Stimulated activated memory B cell treated with anti-CD40 and anti-IgM and Interleukin-4, amounts not matched to agents 10 μg/mL and 1 μg/mL and 100 μg/mL, for 72 hours (primary cell): ENCODE measurements at regions not wholly inside any gene's neighbourhood (a gene's known extent, or its start where the extent isn't known, plus 50 kb on each side); places are given as distances from the start of the nearest gene placed in this dataset.
"Not testable (repeated sequence)": the region's sequence is repeated elsewhere in the genome, so short reads cannot be mapped to it uniquely, and the experiment has no call there.

Experiments
- ATAC-seq: fragments of 150-1000 bp; cut with Tn5 transposase; 2 replicates; pipeline ENCODE4 v1.10.0; 2021
- H3K27ac Mint-ChIP-seq: one replicate; pipeline ENCODE4 v1.8.0; 2022; ENCODE audit warnings: mild to moderate bottlenecking, mixed read lengths
- H3K27me3 Mint-ChIP-seq: one replicate; pipeline ENCODE4 v1.8.0; 2022; ENCODE audit warnings: mixed read lengths
- H3K36me3 Mint-ChIP-seq: one replicate; pipeline ENCODE4 v1.8.0; 2022; ENCODE audit warnings: mixed read lengths
- H3K4me1 Mint-ChIP-seq: one replicate; pipeline ENCODE4 v1.8.0; 2022; ENCODE audit warnings: mixed read lengths
- H3K4me3 Mint-ChIP-seq: one replicate; pipeline ENCODE4 v1.8.0; 2022; ENCODE audit warnings: mild to moderate bottlenecking, moderate library complexity, mixed read lengths
- H3K9me3 Mint-ChIP-seq: one replicate; pipeline ENCODE4 v1.8.0; 2022; ENCODE audit warnings: mixed read lengths

DNA sequence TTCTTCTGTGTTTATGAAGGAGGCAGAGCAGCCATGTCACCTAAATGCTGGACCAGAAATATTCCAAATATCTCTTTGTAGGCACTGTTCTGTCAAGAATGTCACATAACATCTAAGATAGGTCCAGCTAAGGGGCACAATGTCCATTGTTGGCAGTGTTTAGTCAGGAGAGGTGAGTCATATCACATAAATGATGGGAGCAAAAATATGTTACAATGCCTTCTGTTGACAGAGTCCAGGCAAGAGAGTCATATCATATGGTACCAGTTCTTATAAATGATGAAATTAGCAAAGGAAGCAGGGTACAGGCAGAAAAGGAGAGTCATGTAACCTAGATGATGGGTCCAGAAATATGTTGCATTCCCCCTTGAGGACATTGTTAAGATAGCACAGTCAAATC, 904.4 kb upstream of the AMELY start:
- H3K36me3 Mint-ChIP-seq, result no peaks in the 10 kb centered on the region
- H3K4me1 Mint-ChIP-seq, result no peaks in the 10 kb centered on the region
- H3K27ac Mint-ChIP-seq, result no peak overlapping the region
- no peaks in the 10 kb centered on the region for H3K27me3 Mint-ChIP-seq
- no peak for ATAC-seq
- H3K9me3 Mint-ChIP-seq, result no peaks in the 10 kb centered on the region
- H3K4me3 Mint-ChIP-seq, result no peak overlapping the region

DNA sequence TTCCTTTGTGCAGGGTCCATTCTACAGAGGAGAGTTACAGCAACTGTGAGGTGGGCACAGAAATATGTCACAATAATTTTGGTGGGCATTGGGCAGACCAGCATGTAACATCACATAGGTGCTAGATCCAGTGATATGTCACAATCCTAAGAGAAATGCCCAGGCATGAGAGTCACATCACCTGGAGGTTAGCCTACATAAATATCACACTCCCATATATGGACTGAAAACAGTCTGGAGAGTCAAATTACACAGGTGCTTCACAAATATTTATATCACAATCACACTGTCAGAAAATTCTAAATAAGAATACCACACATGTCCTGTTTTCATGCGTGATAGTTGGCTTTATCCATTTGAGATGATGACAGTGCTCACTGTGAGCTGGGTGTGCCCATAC, 903.7 kb upstream of the AMELY start:
- ATAC-seq, result no peak
- no peak overlapping the region for H3K4me3 Mint-ChIP-seq

DNA sequence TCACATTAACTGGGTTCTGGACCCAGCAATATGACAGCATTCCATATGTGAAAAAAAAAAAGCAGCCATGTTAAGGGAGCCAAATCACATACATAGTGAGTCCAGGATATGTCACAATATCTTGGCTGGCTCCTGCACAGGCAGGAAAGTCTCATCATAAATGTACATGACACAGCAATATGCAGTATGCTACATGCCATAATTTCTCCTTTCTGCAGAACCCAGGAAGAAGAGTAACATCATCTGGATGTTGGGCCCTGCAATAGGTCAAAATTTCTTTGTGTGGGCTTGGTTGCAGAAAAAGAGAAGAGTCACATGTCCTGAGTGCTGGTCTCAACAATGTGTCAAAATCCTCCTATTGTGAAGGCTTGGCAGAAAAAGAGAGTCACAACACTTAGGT, 902.8 kb upstream of the AMELY start:
- Mint-ChIP-seq H3K4me1 (no peaks in the 10 kb centered on the region), H3K27ac (no peak overlapping the region), H3K9me3 (no peaks in the 10 kb centered on the region), H3K4me3 (no peak overlapping the region), H3K27me3 (no peaks in the 10 kb centered on the region), H3K36me3 (no peaks in the 10 kb centered on the region)
- ATAC-seq, result no peak

More for the DNA sequence above, 903.7 kb upstream of the AMELY start:
- Mint-ChIP-seq H3K27ac (no peak overlapping the region), H3K4me1 (no peaks in the 10 kb centered on the region), H3K9me3 (no peaks in the 10 kb centered on the region), H3K36me3 (no peaks in the 10 kb centered on the region), H3K27me3 (no peaks in the 10 kb centered on the region)

DNA sequence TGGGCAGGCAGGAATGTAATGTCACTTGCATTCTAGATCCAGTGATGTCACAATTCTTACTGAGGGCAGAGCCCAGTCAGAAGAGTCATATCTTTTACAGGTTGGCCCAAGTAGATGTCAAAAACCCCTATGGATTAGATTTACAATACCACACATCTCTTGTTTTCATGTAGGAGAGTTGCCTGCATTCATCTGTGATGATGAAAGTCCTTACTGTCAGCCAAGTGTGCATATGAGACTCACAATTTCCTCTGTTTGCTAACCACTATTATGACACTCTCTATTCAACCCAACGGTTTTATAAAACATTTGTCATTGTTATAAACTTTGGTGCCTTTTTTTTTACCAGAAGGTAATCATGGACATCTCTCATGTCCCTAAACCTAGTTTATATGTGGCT, 898.8 kb upstream of the AMELY start:
- no peaks in the 10 kb centered on the region for H3K27me3 Mint-ChIP-seq
- H3K4me3 Mint-ChIP-seq, result no peak overlapping the region
- H3K27ac Mint-ChIP-seq, result no peak overlapping the region
- H3K36me3 Mint-ChIP-seq, result no peaks in the 10 kb centered on the region
- no peaks in the 10 kb centered on the region for H3K9me3 Mint-ChIP-seq
- no peaks in the 10 kb centered on the region for H3K4me1 Mint-ChIP-seq
- ATAC-seq, result no peak

DNA sequence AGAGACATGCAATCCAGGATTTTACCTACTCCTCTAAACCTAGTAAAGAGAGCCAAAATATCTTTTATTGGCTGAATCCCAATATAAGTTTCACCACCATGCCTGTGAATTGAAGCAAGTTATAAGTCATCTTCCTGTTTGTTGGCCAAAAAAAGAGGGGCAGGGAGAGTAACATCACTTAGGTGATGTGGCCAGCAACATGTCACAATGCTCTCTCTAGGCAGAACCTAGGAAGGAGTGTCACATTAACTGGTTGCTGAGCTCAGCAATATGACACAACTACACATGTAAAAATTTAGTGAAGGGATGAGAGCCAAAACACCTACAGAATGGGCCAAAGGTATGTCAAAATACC, 895.9 kb upstream of the AMELY start:
- H3K9me3 Mint-ChIP-seq, result no peaks in the 10 kb centered on the region
- H3K36me3 Mint-ChIP-seq, result no peaks in the 10 kb centered on the region
- no peak for ATAC-seq
- no peak overlapping the region for H3K4me3 Mint-ChIP-seq
- no peaks in the 10 kb centered on the region for H3K4me1 Mint-ChIP-seq
- H3K27ac Mint-ChIP-seq, result no peak overlapping the region
- no peaks in the 10 kb centered on the region for H3K27me3 Mint-ChIP-seq

DNA sequence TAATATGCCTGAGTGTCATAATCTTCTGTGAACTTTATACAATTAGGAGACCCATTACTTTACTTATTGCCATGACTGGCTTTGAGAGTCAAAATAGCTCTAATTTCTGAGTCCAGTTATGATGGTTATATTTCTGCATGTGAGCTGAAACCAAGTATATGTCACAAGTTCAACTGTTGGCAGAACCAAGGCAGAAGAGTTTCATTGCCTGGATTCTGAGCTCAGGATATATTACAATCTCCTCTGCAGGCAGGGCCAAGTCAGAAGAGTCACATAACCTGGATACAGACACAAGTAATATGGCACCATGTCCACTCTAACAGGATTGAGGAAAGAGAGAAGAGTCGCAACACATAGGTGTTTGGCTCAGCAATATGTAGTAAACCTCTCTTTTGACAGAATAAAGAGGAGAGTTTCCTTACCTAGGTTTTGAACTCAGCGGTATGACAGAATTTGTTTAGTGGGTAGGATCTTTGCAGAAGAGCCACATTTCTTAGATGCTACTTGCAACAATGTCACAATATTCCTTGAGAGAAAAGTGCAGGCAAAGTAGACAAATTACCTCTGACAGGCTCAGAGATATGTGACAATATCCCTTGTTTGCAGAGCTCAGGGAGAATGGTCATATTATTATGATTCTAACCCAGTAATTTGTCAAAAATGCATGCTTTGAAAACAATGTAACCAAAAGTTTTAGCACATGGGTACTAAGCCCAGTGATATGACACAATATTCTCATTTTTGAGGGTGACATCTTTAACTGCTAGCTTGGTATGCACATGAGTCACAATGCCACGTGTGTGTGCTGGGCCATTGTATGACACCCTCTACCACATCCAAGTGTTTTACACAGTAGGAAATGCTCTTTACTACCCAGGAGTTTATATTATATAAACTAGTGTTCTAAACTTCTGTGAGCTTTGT, 895.3 kb upstream of the AMELY start:
- no peaks in the 10 kb centered on the region for H3K4me1 Mint-ChIP-seq
- H3K27me3 Mint-ChIP-seq, result no peaks in the 10 kb centered on the region
- H3K27ac Mint-ChIP-seq, result no peak overlapping the region
- no peak overlapping the region for H3K4me3 Mint-ChIP-seq
- H3K36me3 Mint-ChIP-seq, result no peaks in the 10 kb centered on the region
- ATAC-seq, result no peak
- H3K9me3 Mint-ChIP-seq, result no peaks in the 10 kb centered on the region

DNA sequence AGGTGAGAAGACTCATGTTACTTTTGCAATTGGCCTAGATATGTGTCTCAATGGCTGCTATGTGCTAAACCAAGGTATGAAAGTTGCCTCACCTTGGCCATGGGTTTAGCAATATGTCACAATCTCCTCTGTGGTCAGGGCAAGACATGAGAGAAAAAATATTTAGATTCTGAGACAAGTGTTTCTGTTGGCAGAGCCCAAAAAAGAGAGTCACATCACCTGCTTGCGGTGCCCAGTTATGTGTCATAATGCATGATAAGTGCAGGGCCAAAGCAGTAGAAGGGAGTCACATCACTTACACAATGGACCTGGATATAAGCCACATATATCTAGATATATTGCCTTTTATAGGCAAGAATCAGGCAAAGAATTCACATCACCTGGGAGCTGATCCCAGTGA, 894.1 kb upstream of the AMELY start:
- H3K27ac Mint-ChIP-seq, result no peak overlapping the region
- no peak for ATAC-seq
- H3K4me1 Mint-ChIP-seq, result no peaks in the 10 kb centered on the region
- peaks cover 2% of the 10 kb centered on the region for H3K9me3 Mint-ChIP-seq
- H3K4me3 Mint-ChIP-seq, result no peak overlapping the region
- H3K36me3 Mint-ChIP-seq, result no peaks in the 10 kb centered on the region
- H3K27me3 Mint-ChIP-seq, result no peaks in the 10 kb centered on the region

DNA sequence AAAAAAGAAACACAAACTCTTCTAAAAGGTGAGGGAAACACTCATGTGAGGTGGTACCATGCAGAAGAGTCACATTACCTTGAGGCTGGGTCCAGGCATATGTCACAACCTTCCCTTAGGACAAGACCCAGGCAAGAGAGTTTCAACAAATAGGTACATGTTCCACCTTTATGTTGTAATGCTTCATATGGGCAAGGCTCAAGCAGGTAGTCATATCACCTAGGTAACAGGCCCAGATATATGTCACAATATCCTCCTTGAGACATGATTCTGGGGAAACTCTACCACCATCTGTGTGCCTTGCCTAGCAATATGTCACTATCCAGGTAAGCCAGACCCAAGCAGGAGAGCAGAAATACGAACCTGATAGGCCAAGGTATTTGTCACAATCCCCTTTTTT, 892.2 kb upstream of the AMELY start:
- no peak overlapping the region for H3K27ac Mint-ChIP-seq
- H3K36me3 Mint-ChIP-seq, result no peaks in the 10 kb centered on the region
- no peaks in the 10 kb centered on the region for H3K27me3 Mint-ChIP-seq
- peaks cover 3% of the 10 kb centered on the region for H3K9me3 Mint-ChIP-seq
- no peak for ATAC-seq
- H3K4me3 Mint-ChIP-seq, result no peak overlapping the region
- no peaks in the 10 kb centered on the region for H3K4me1 Mint-ChIP-seq

DNA sequence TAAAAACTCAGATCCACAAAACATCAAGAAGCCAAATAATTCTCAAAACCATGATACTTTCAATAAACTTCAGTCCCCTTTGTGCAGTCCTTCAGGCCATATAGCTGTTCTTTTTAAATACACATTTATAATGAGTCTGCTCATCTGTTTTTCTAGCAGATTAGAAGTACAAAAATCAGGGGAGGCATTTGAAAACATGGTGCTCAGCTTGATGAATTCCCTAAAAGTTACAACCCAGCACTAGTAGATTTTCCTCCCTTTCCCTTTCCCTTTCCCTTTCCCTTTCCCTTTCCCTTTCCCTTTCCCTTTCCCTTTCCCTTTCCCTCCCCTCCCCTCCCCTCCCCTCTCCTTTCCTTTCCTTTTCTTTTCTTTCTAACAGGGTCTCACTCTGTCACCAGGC, 884.6 kb upstream of the AMELY start:
- ATAC-seq, result no peak
- no peak overlapping the region for H3K27ac Mint-ChIP-seq
- H3K27me3 Mint-ChIP-seq, result no peaks in the 10 kb centered on the region
- no peaks in the 10 kb centered on the region for H3K36me3 Mint-ChIP-seq
- peaks cover 3% of the 10 kb centered on the region for H3K9me3 Mint-ChIP-seq
- H3K4me3 Mint-ChIP-seq, result no peak overlapping the region
- H3K4me1 Mint-ChIP-seq, result peaks cover 4% of the 10 kb centered on the region

DNA sequence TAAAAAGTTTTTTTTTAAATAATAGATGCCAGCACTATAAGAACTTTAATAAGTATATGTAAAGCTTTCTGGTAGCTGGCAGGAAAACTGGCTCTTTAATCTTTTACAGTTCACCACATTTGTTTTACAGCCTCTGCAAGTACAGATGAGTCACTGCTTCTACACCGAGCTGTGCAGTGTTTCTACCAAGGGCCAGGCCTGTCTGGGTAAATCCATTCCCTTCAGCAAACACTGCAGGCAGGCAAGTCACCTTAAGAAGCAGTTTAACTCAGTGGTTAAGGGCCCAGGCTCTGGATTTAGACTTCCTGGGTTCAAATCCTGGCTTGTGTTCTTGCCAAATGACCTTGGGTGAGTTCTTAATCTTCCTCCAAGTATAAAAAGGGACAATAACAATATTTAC, 882.9 kb upstream of the AMELY start:
- ATAC-seq, result no peak
- Mint-ChIP-seq H3K4me1 (peaks cover 4% of the 10 kb centered on the region), H3K36me3 (no peaks in the 10 kb centered on the region), H3K9me3 (no peaks in the 10 kb centered on the region), H3K27me3 (no peaks in the 10 kb centered on the region), H3K4me3 (no peak overlapping the region), H3K27ac (no peak overlapping the region)

DNA sequence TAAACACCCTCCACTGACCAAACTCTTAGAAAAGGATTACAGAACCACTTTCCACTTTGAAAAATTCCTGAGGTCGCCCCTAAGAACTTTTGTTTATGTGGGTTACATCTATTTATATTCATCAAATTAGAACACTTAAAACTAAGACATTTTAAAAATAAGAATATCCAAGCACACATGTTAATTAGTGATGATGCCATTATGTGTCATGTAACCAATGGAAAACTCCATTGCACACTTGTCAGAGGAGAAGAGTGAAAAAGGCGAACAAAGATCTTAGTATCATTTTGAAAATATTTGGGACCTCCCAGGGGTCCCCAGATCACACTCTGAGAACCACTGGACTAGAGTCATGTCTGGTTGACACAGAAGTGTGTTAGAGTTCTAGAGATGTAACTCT, 882.4 kb upstream of the AMELY start:
- no peak for ATAC-seq
- Mint-ChIP-seq H3K27me3 (no peaks in the 10 kb centered on the region), H3K9me3 (no peaks in the 10 kb centered on the region), H3K4me1 (peaks cover 4% of the 10 kb centered on the region), H3K27ac (no peak overlapping the region), H3K36me3 (no peaks in the 10 kb centered on the region), H3K4me3 (no peak overlapping the region)

DNA sequence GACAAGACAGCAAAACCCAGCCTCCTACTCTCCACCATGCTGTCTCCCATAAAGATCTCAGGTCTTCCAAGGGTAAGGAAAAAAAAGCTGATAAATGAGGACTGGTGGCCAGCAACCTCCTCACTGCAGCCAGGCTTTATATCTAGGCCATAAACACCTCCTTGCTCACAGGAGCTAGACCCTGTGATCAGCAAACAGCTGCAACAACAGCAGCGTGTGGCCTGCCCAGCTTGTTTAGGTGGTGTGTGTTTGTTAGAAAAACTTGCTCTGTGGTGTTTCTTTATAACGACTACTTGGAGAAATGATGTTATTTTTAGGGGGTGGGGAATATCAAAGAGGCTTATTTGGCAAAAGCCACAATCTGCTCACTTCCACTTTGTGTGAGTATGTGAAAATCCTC, 880.9 kb upstream of the AMELY start:
- Mint-ChIP-seq H3K4me3 (no peak overlapping the region), H3K9me3 (no peaks in the 10 kb centered on the region), H3K27me3 (no peaks in the 10 kb centered on the region), H3K4me1 (peaks cover 4% of the 10 kb centered on the region), H3K36me3 (no peaks in the 10 kb centered on the region), H3K27ac (no peak overlapping the region)
- ATAC-seq, result no peak

DNA sequence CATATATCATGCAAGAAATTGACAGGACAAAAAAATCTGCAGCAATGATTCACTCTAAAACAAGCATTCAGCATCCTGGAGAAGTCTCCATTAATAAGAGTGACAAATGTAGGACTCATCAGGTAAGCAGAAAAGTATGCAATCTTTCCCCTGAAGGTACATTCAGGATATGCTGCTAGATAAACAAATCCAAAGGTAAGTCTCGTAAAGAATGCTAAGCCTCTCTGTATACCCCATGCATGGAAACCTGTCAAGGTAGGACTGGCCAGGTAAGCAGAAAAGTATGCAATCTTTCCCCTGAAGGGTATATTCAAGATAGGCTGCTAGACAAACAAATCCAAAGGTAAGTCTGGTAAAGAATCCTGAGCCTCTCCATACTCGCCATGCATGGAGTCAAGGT, 869.9 kb upstream of the AMELY start:
- Mint-ChIP-seq H3K4me3 (no peak overlapping the region), H3K4me1 (no peaks in the 10 kb centered on the region), H3K27me3 (no peaks in the 10 kb centered on the region)

DNA sequence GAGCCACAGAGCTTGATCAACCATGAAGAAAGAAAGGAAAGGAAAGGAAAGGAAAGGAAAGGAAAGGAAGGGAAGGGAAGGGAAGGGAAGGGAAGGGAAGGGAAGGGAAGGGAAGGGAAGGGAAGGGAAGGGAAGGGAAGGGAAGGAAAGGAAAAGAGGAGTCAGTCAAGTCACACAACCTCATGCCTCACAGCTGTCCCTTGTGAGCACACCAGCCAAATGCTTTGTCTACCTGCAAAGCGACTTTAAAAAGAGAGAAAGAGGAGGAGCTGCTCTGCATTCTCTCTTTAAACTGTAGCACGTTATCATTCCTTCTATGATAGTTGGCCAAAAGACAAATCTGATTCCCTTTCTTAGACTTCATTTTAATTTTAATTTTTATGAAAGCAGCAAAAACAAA, 863.9 kb upstream of the AMELY start:
- not testable (repeated sequence) for H3K36me3 Mint-ChIP-seq, H3K9me3 Mint-ChIP-seq, H3K4me3 Mint-ChIP-seq, H3K4me1 Mint-ChIP-seq, H3K27me3 Mint-ChIP-seq, H3K27ac Mint-ChIP-seq, ATAC-seq

More for the DNA sequence above, 869.9 kb upstream of the AMELY start:
- no peak for ATAC-seq
- Mint-ChIP-seq H3K9me3 (no peaks in the 10 kb centered on the region), H3K27ac (no peak overlapping the region), H3K36me3 (no peaks in the 10 kb centered on the region)

DNA sequence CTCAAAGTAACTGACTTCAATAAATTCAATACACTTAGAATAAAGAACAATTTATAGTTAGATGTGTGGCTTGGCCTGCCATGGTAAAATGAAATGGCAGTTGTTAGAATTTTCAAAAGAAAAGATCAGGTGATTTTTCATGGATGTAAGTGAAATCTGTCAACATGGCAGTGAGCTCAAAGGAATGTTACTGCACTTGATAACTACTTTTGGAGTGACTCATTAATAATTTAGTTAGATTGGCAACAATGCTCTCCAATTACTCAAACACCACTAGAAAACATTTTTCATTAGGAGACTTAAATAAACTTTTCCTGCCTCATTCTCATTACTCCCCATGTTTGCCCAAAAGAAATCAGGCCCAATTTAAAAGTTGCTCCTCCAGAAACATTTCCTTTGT, 860.2 kb upstream of the AMELY start:
- H3K9me3 Mint-ChIP-seq, result no peaks in the 10 kb centered on the region
- no peaks in the 10 kb centered on the region for H3K27me3 Mint-ChIP-seq
- H3K4me3 Mint-ChIP-seq, result no peak overlapping the region
- ATAC-seq, result no peak
- H3K4me1 Mint-ChIP-seq, result no peaks in the 10 kb centered on the region
- H3K36me3 Mint-ChIP-seq, result no peaks in the 10 kb centered on the region
- H3K27ac Mint-ChIP-seq, result no peak overlapping the region

DNA sequence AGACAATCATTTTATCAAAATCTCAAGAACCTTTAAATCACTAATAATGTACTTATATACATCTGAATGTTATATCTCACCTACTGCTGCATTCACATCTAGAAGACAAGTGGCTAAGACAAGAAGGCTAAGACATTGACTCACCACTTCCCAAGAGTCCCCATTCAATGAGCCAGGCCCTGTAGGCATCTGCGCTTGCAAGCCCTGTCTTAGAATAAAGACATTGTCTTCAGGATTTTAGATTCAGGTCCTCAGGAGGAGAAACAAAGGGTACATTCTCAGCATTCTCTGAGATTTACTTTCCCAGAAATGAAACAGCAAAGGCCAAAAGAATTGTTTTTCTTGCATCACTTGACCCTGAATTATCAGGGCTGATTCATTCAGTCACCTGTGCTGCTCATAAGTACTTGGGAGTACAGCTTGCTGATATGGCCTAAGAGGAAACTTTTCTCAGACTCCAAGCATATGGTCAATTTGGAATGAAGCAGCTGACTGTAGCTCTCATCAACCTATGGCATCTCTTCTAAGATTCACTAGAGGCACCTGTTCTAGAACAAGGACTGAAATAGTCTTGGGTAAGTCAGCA, 858.3 kb upstream of the AMELY start:
- Mint-ChIP-seq H3K36me3 (no peaks in the 10 kb centered on the region), H3K27ac (no peak overlapping the region), H3K4me1 (no peaks in the 10 kb centered on the region), H3K27me3 (no peaks in the 10 kb centered on the region), H3K9me3 (no peaks in the 10 kb centered on the region), H3K4me3 (no peak overlapping the region)
- ATAC-seq, result no peak
